HuH-7.5 (cell line): ENCODE measurements at regions not wholly inside any gene's neighbourhood (a gene's known extent, or its start where the extent isn't known, plus 50 kb on each side); places are given as distances from the start of the nearest gene placed in this dataset.

Experiments
- DNase-seq: peaks from one replicate; pipeline ENCODE4 v3.0.0; 2011; ENCODE audit warnings: low spot score

- DNase-seq = no peak
These were observed 538.5 kb upstream of the JAG1 start for GRCh38 chr20:11212272-11212671.

- DNase-seq = no peak
These were observed 539.1 kb upstream of the JAG1 start for GRCh38 chr20:11212902-11213301.

GRCh38 chr20:11214256-11214840, 540.5 kb upstream of the JAG1 start:
- DNase-seq = no peak

- peak; percentile 13 for DNase-seq
These were observed 542.9 kb upstream of the JAG1 start for GRCh38 chr20:11216451-11217314.

GRCh38 chr20:11217326-11218172, 543.8 kb upstream of the JAG1 start:
- no peak for DNase-seq

- no peak for DNase-seq
These were observed 544.4 kb upstream of the JAG1 start for GRCh38 chr20:11218173-11218680.

GRCh38 chr20:11219192-11219591, 545.4 kb upstream of the JAG1 start:
- DNase-seq = no peak

- no peak for DNase-seq
These were observed 547.2 kb upstream of the JAG1 start for GRCh38 chr20:11221046-11221445.

- no peak for DNase-seq
These were observed 548.4 kb upstream of the JAG1 start for GRCh38 chr20:11222243-11222642.

GRCh38 chr20:11227602-11228001, 553.8 kb upstream of the JAG1 start:
- DNase-seq = no peak

- DNase-seq = peak; percentile 19
These were observed 556.0 kb upstream of the JAG1 start for GRCh38 chr20:11229772-11230171.

GRCh38 chr20:11230999-11231398, 557.2 kb upstream of the JAG1 start:
- DNase-seq = no peak

- DNase-seq = no peak
These were observed 558.2 kb upstream of the JAG1 start for GRCh38 chr20:11231742-11232648.

GRCh38 chr20:11232896-11233295, 559.1 kb upstream of the JAG1 start:
- DNase-seq = no peak

- no peak for DNase-seq
These were observed 560.4 kb upstream of the JAG1 start for GRCh38 chr20:11234181-11234580.

GRCh38 chr20:11234608-11235007, 560.8 kb upstream of the JAG1 start:
- no peak for DNase-seq

GRCh38 chr20:11235058-11235457, 561.3 kb upstream of the JAG1 start:
- DNase-seq = no peak

- no peak for DNase-seq
These were observed 568.5 kb upstream of the JAG1 start for GRCh38 chr20:11242320-11242719.

GRCh38 chr20:11245431-11245830, 571.6 kb upstream of the JAG1 start:
- no peak for DNase-seq

GRCh38 chr20:11246251-11246775, 572.5 kb upstream of the JAG1 start:
- no peak for DNase-seq
